Panc1 (cell line): ENCODE measurements at regions not wholly inside any gene's neighbourhood (a gene's known extent, or its start where the extent isn't known, plus 50 kb on each side); places are given as distances from the start of the nearest gene placed in this dataset.

Experiments used
- ATAC-seq: fragments of 200-7000 bp; cut with Tn5 transposase; 2 replicates; pipeline ENCODE4 v1.9.1; 2020; ENCODE audit warnings: mild to moderate bottlenecking, moderate library complexity
- BruUV-seq: library from RNA; stranded (reverse); fragments of 400-500 nt; replicated peaks from 2 replicates; lab custom pipeline; 2021; lab: Mats Ljungman, UMichigan
- CTCF ChIA-PET: fragments of 300-600 bp; sonication (Branson Sonifier 250); formaldehyde crosslinking; loops from one replicate; lab custom pipeline; 2022; ENCODE audit warnings: antibody characterized with exemption; lab: Charles Lee
- POLR2A ChIA-PET: fragments of 300-600 bp; sonication (Branson Sonifier 250); formaldehyde crosslinking; loops from one replicate; lab custom pipeline; 2022; ENCODE audit warnings: antibody characterized with exemption; lab: Charles Lee
- DNase-seq: peaks from one replicate; pipeline ENCODE4 v3.0.0-alpha.2; 2010; ENCODE audit warnings: low read depth, low spot score
- H3K27ac ChIP-seq: 2 replicates; pipeline ENCODE4 v1.5.1; 2011; ENCODE audit warnings: mild to moderate bottlenecking, low read length, inconsistent platforms
- H3K27me3 ChIP-seq: fragments of 200-500 bp; sonication (Bioruptor generic); 2 replicates; pipeline ENCODE4 v1.6.0; 2014; ENCODE audit warnings: low read length, inconsistent platforms; ENCODE audit not compliant: control insufficient read depth, insufficient read depth
- H3K36me3 ChIP-seq: fragments of 200-500 bp; sonication (Bioruptor generic); 2 replicates; pipeline ENCODE4 v1.5.1; 2014; ENCODE audit warnings: inconsistent platforms, mild to moderate bottlenecking, low read length, moderate library complexity; ENCODE audit not compliant: control insufficient read depth, insufficient read depth
- H3K4me1 ChIP-seq: 2 replicates; pipeline ENCODE4 v1.5.1; 2011; ENCODE audit warnings: inconsistent platforms, mild to moderate bottlenecking, low read length, moderate library complexity; ENCODE audit not compliant: control insufficient read depth, insufficient read depth
- H3K4me3 ChIP-seq, 2 experiments: 2 replicates each; pipeline ENCODE4 v1.5.1; 2011 to 2012; ENCODE audit warnings: low read depth in 2 of 2, low read length in 2 of 2, mild to moderate bottlenecking in 2 of 2, inconsistent platforms in 1 of 2, moderate library complexity in 1 of 2
- H3K9me3 ChIP-seq: fragments of 200-500 bp; sonication (Bioruptor generic); 2 replicates; pipeline ENCODE4 v1.5.1; 2014; ENCODE audit warnings: low read depth, mild to moderate bottlenecking, inconsistent platforms, low read length, moderate library complexity; ENCODE audit not compliant: control insufficient read depth, insufficient read depth
- CTCF ChIP-seq: fragments of 450-650 bp; IDR thresholded peaks from 2 replicates; pipeline ENCODE4 v1.5.1; 2017; ENCODE audit warnings: mild to moderate bottlenecking
- POLR2AphosphoS5 ChIP-seq: IDR thresholded peaks from 2 replicates; pipeline ENCODE4 v1.6.1; 2012; ENCODE audit warnings: mild to moderate bottlenecking, low read depth, low read length, moderate library complexity
- REST ChIP-seq, 2 experiments: IDR thresholded peaks; 2 replicates each; pipeline ENCODE4 v1.6.1; 2011 to 2012; ENCODE audit warnings: low read depth in 2 of 2, control low read depth in 1 of 2, low read length in 1 of 2, mild to moderate bottlenecking in 1 of 2, moderate library complexity in 1 of 2; ENCODE audit not compliant: insufficient read depth in 1 of 2
- SIN3A ChIP-seq: IDR thresholded peaks from 2 replicates; pipeline ENCODE4 v1.6.1; 2012; ENCODE audit warnings: low read depth, mild to moderate bottlenecking, low read length, moderate library complexity, borderline replicate concordance; ENCODE audit not compliant: insufficient read depth
- TCF7L2 ChIP-seq: IDR thresholded peaks from 2 replicates; pipeline ENCODE4 v1.6.1; 2011; ENCODE audit warnings: mild to moderate bottlenecking, low read depth, low read length, inconsistent platforms
- in situ Hi-C: cut with HindIII; loops from 2 replicates; pipeline ENCODE4 v1.10.0; 2016; ENCODE audit warnings: low sequenced_read_pairs, low pct_unique_long_range_greater_than_20kb
- intact Hi-C: fragments of 100-400 bp; cut with micrococcal nuclease; formaldehyde crosslinking; loops from one replicate; pipeline ENCODE4 v1.10.0; 2022; ENCODE audit not compliant: unreplicated experiment

DNA sequence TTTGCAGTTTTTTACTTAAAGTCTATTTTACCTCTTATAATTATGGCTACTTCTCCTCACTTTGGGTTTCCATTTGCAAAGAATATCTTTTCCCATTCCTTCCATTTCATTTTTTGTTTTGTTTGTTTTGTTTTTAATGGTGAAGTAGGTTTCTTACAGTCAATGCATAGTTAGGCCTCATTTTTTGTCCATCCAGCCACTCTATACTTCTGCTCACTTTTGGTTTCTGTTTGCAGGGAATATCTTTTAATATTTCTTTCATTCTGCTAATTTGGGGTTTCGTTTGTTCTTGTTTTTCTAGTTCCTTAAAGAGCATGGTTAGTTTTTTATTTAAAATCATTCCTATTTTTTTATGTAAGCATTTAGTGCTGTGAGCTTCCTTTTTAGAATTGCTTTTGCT, 339.4 kb downstream of the GRB14 start:
- POLR2A ChIA-PET = no interaction called here

DNA sequence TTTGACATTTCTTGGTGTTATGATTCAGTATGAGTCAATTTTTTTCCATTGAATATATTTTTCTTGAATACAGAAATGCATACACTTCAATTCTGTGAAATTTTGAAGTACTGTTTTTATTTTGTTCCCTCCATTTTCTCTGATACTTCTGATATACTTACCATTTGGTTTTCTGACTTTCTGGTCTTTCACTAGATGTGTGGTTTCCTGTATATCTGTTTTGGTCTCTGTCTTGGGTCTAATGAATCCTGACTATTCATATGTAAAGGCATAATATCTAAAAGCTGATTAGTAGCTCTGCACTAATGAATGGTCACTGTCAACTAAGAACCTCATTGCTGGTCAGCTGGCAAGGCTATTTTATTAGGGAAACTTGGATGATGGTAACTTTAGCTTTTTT, 345.6 kb downstream of the GRB14 start:
- H3K27ac ChIP-seq = no peak overlapping the region
- H3K27me3 ChIP-seq = no peaks in the 10 kb centered on the region
- H3K4me1 ChIP-seq = no peaks in the 10 kb centered on the region
- ChIA-PET POLR2A (no interaction called here), CTCF (no interaction called here)
- TF ChIP-seq REST (IDR thresholded peaks at IDR 0.05; ENCODE audit: insufficient read depth in 1 of 2, low read depth in 2 of 2, low read length in 1 of 2) = no peak
- no peak for TF ChIP-seq CTCF
- no peak for TF ChIP-seq TCF7L2
- no peak for TF ChIP-seq SIN3A
- TF ChIP-seq POLR2AphosphoS5 = no peak
- ATAC-seq (no peak), DNase-seq (no peak)
- in situ Hi-C loops = no loop called here
- no peaks in the 10 kb centered on the region for H3K9me3 ChIP-seq
- no peak overlapping the region for H3K4me3 ChIP-seq
- no TSS peak for BruUV-seq
- no peaks in the 10 kb centered on the region for H3K36me3 ChIP-seq
- intact Hi-C loops = no loop called here

More for the DNA sequence above, 339.4 kb downstream of the GRB14 start:
- no TSS peak for BruUV-seq
- no peaks in the 10 kb centered on the region for H3K36me3 ChIP-seq
- intact Hi-C loops (no loop called here), in situ Hi-C loops (no loop called here)
- CTCF ChIA-PET = no interaction called here
- TF ChIP-seq REST (IDR thresholded peaks at IDR 0.05; ENCODE audit: insufficient read depth in 1 of 2, low read depth in 2 of 2, low read length in 1 of 2) = no peak
- TF ChIP-seq CTCF = no peak
- TF ChIP-seq POLR2AphosphoS5 = no peak
- ATAC-seq = no peak
- H3K27me3 ChIP-seq = no peaks in the 10 kb centered on the region
- DNase-seq = no peak
- no peak overlapping the region for H3K4me3 ChIP-seq
- no peaks in the 10 kb centered on the region for H3K9me3 ChIP-seq
- no peaks in the 10 kb centered on the region for H3K4me1 ChIP-seq
- no peak overlapping the region for H3K27ac ChIP-seq
